OCI-LY1 (cell line): ENCODE measurements at regions not wholly inside any gene's neighbourhood (a gene's known extent, or its start where the extent isn't known, plus 50 kb on each side); places are given as distances from the start of the nearest gene placed in this dataset.

Experiments used
- H2AFZ ChIP-seq: fragments of 200-600 bp; sonication (generic), shearing (Covaris generic); 2 replicates; pipeline ENCODE4 v1.6.0; 2014; ENCODE audit warnings: antibody characterized with exemption, mild to moderate bottlenecking, low read length
- H3F3A ChIP-seq: fragments of 200-600 bp; sonication (generic), shearing (Covaris generic); 2 replicates; pipeline ENCODE4 v1.6.0; 2014; ENCODE audit warnings: mild to moderate bottlenecking, antibody characterized with exemption, low read length, moderate library complexity; ENCODE audit not compliant: insufficient read depth
- H3K27ac ChIP-seq: fragments of 200-600 bp; sonication (generic); 2 replicates; pipeline ENCODE4 v1.5.1; 2014; ENCODE audit warnings: low read length, mixed run types, mild to moderate bottlenecking, low read depth; ENCODE audit not compliant: poor library complexity, severe bottlenecking
- H3K27me3 ChIP-seq: fragments of 200-600 bp; sonication (generic); 2 replicates; pipeline ENCODE4 v1.6.0; 2014; ENCODE audit warnings: antibody characterized with exemption, mild to moderate bottlenecking, low read length, moderate library complexity; ENCODE audit not compliant: insufficient read depth
- H3K36me3 ChIP-seq: fragments of 200-600 bp; sonication (generic); 2 replicates; pipeline ENCODE4 v1.6.1; 2014; ENCODE audit warnings: mild to moderate bottlenecking, antibody characterized with exemption, low read length, moderate library complexity, mixed read lengths; ENCODE audit not compliant: insufficient read depth
- H3K4me1 ChIP-seq: fragments of 200-600 bp; sonication (generic); 2 replicates; pipeline ENCODE4 v1.5.1; 2014; ENCODE audit warnings: mild to moderate bottlenecking, low read length, moderate library complexity; ENCODE audit not compliant: insufficient read depth, severe bottlenecking
- H3K4me2 ChIP-seq: fragments of 200-600 bp; sonication (generic), shearing (Covaris generic); 2 replicates; pipeline ENCODE4 v1.6.1; 2014; ENCODE audit warnings: low read length
- H3K4me3 ChIP-seq: fragments of 200-600 bp; sonication (generic); 2 replicates; pipeline ENCODE4 v1.5.1; 2014; ENCODE audit warnings: low read length, low read depth, mild to moderate bottlenecking, mixed read lengths; ENCODE audit not compliant: poor library complexity, severe bottlenecking
- H3K79me2 ChIP-seq: fragments of 200-600 bp; shearing (Covaris generic); 2 replicates; pipeline ENCODE4 v1.6.1; 2016; ENCODE audit warnings: mixed run types, low read length, mixed read lengths; ENCODE audit not compliant: insufficient read depth
- H3K9ac ChIP-seq: fragments of 200-600 bp; sonication (generic), shearing (Covaris generic); 2 replicates; pipeline ENCODE4 v1.6.1; 2014; ENCODE audit warnings: mild to moderate bottlenecking, low read length, mixed read lengths
- H3K9me2 ChIP-seq: fragments of 200-600 bp; sonication (generic), shearing (Covaris generic); 2 replicates; pipeline ENCODE4 v1.6.1; 2014; ENCODE audit warnings: low read depth, mild to moderate bottlenecking, low read length, mixed read lengths
- H3K9me3 ChIP-seq: fragments of 200-600 bp; shearing (Covaris generic); 2 replicates; pipeline ENCODE4 v1.6.1; 2014; ENCODE audit warnings: low read length, mixed read lengths
- H4K20me1 ChIP-seq: fragments of 200-600 bp; sonication (generic), shearing (Covaris generic); 2 replicates; pipeline ENCODE4 v1.6.0; 2016; ENCODE audit warnings: mild to moderate bottlenecking, low read length; ENCODE audit not compliant: insufficient read depth
- CTCF ChIP-seq: fragments of 200-600 bp; sonication (generic), shearing (Covaris generic); IDR thresholded peaks from 2 replicates; pipeline ENCODE4 v1.5.1; 2017; ENCODE audit warnings: mild to moderate bottlenecking, antibody characterized with exemption, low read length, moderate library complexity, mixed read lengths
- EZH2 ChIP-seq: fragments of 200-600 bp; sonication (generic), shearing (Covaris generic); IDR thresholded peaks from 2 replicates; pipeline ENCODE4 v1.8.0; 2017; ENCODE audit warnings: borderline replicate concordance, mixed run types, mild to moderate bottlenecking, antibody characterized with exemption, low read length, moderate library complexity, mixed read lengths

GRCh38 chr3:189561256-189561655 is 69.9 kb upstream of the TP63 start:
- no peaks in the 10 kb centered on the region for H3K79me2 ChIP-seq
- no peaks in the 10 kb centered on the region for H3K9me2 ChIP-seq
- H3K36me3 ChIP-seq: no peaks in the 10 kb centered on the region

GRCh38 chr3:189563853-189564563 is 67.2 kb upstream of the TP63 start:
- no peak overlapping the region; the same call in 1 of the 2 replicates for H3K9ac ChIP-seq
- H3K27me3 ChIP-seq: no peaks in the 10 kb centered on the region
- H3K36me3 ChIP-seq: no peaks in the 10 kb centered on the region
- 0 out of 2 replicates have a peak overlapping the region, but pooled peaks have one; percentile 18 for H3K4me2 ChIP-seq
- H3K9me3 ChIP-seq: no peaks in the 10 kb centered on the region
- no peaks in the 10 kb centered on the region for H3F3A ChIP-seq
- TF ChIP-seq CTCF (no peak), EZH2 (no peak)
- H3K4me3 ChIP-seq: no peak overlapping the region
- H4K20me1 ChIP-seq: no peaks in the 10 kb centered on the region
- peak overlapping the region; percentile 21 for H3K27ac ChIP-seq
- H3K9me2 ChIP-seq: no peaks in the 10 kb centered on the region
- no peak overlapping the region for H2AFZ ChIP-seq
- H3K4me1 ChIP-seq: peaks cover 52% of the 10 kb centered on the region
- H3K79me2 ChIP-seq: no peaks in the 10 kb centered on the region

More at GRCh38 chr3:189561256-189561655, 69.9 kb upstream of the TP63 start:
- Histone ChIP-seq H2AFZ (no peak overlapping the region), H3F3A (no peaks in the 10 kb centered on the region), H3K9me3 (no peaks in the 10 kb centered on the region), H3K4me2 (no peak overlapping the region), H3K9ac (no peak overlapping the region), H3K27me3 (no peaks in the 10 kb centered on the region), H3K27ac (no peak overlapping the region), H3K4me1 (peaks cover 25% of the 10 kb centered on the region), H4K20me1 (no peaks in the 10 kb centered on the region), H3K4me3 (no peak overlapping the region)
- TF ChIP-seq CTCF (no peak), EZH2 (no peak)

DNA sequence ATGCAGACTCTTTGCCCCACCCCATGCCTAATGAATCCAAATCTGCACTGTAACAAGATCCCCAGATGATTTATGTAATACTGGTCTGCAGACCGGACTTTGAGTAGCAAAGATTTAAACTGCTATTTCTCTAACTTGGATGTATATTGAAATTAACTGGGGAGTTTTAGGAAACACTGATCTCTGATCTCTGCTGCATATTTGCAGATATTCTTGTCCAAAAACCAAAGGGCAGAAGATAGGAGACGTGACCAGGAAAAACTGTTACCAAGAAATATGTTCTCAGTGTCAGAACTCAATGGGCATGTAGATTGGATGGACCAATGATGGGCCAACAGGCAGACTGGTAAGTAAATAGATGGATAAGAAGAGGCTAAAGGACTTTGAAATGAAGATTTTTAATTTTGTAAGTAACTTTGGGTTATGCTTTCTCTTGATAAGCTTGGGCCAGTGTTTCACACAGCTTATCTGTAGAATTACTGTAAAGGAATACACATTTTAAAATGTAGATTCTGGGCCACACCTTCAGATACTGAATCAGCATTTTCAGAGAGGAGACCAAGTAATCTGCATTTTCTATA is 64.5 kb upstream of the TP63 start:
- Histone ChIP-seq H3K79me2 (no peaks in the 10 kb centered on the region), H3K4me1 (peaks cover 57% of the 10 kb centered on the region), H3K9me3 (no peaks in the 10 kb centered on the region), H3K9me2 (no peaks in the 10 kb centered on the region), H3K4me3 (no peak overlapping the region), H3K27me3 (no peaks in the 10 kb centered on the region), H3K4me2 (no peak overlapping the region), H3K27ac (no peak overlapping the region), H2AFZ (no peak overlapping the region), H3K36me3 (no peaks in the 10 kb centered on the region), H3K9ac (no peak overlapping the region), H4K20me1 (no peaks in the 10 kb centered on the region), H3F3A (no peaks in the 10 kb centered on the region)
- TF ChIP-seq CTCF: no peak
- no peak for TF ChIP-seq EZH2
